Astrocyte (in vitro differentiated cells and primary cell): ENCODE measurements at regions not wholly inside any gene's neighbourhood (a gene's known extent, or its start where the extent isn't known, plus 50 kb on each side); places are given as distances from the start of the nearest gene placed in this dataset.
"Not testable (repeated sequence)": the region's sequence is repeated elsewhere in the genome, so short reads cannot be mapped to it uniquely, and the experiment has no call there.

Source experiments
- CTCF ChIP-seq: IDR thresholded peaks from 2 replicates; pipeline ENCODE4 v1.5.1; 2011; ENCODE audit warnings: low read depth, mild to moderate bottlenecking, inconsistent platforms, low read length, moderate library complexity; ENCODE audit not compliant: insufficient read depth
- EZH2 ChIP-seq: IDR thresholded peaks from 2 replicates; pipeline ENCODE4 v1.6.1; 2012; ENCODE audit warnings: mild to moderate bottlenecking, low read length, inconsistent platforms; ENCODE audit not compliant: insufficient read depth

- TF ChIP-seq CTCF, EZH2: not testable (repeated sequence)
These were observed 81.8 kb upstream of the ZNF746 start for GRCh38 chr7:149579365-149579764.
